ES-I3 (cell line): ENCODE measurements at regions not wholly inside any gene's neighbourhood (a gene's known extent, or its start where the extent isn't known, plus 50 kb on each side); places are given as distances from the start of the nearest gene placed in this dataset.

Experiments
- H3K36me3 ChIP-seq: 2 replicates; pipeline ENCODE4 v1.6.1; 2013; ENCODE audit warnings: mild to moderate bottlenecking, low read length, control low read depth, moderate library complexity; ENCODE audit not compliant: insufficient read depth
- H3K4me1 ChIP-seq: 2 replicates; pipeline ENCODE4 v1.6.1; 2013; ENCODE audit warnings: mild to moderate bottlenecking, control low read depth, low read length; ENCODE audit not compliant: insufficient read depth
- H3K9ac ChIP-seq: 2 replicates; pipeline ENCODE4 v1.6.1; 2013; ENCODE audit warnings: low read depth, mild to moderate bottlenecking, low read length, moderate library complexity
- H3K9me3 ChIP-seq: 2 replicates; pipeline ENCODE4 v1.6.1; 2013; ENCODE audit warnings: mild to moderate bottlenecking, low read length, moderate library complexity; ENCODE audit not compliant: control insufficient read depth, insufficient read depth

DNA sequence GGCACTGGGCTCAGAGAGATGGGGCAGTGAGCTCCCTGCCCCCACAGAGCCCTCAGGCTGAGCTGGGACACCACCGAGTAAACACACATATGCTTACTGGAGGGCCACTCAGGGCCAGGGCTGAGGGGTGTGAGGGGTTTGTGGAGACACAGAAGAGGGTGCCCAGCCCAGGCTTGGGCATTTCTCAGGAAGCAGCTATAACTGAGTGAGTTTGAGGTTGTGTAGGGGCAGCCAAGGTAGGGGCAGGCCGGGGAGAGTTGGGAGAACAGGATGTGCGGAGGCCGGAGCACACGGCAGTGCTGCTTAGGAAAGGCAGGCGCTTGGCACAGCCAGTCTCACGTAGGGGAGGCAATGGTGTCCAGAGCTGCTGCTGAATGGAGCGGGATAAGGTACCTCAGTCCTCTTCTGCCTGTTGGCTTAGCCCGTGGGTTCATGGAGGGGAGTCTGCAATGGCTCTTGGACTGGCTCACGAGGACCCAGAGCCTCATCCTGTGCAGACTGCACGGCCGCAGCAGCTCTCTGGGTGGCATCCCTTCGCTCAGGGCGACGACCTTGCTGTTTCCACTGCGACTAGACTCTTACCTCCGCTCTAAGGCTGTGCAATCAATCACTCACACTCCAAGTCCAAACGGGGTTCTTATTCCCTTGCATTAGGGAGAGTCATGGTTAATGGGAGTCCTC, 466.1 kb upstream of the HS6ST1 start:
- H3K36me3 ChIP-seq, result no peaks in the 10 kb centered on the region

DNA sequence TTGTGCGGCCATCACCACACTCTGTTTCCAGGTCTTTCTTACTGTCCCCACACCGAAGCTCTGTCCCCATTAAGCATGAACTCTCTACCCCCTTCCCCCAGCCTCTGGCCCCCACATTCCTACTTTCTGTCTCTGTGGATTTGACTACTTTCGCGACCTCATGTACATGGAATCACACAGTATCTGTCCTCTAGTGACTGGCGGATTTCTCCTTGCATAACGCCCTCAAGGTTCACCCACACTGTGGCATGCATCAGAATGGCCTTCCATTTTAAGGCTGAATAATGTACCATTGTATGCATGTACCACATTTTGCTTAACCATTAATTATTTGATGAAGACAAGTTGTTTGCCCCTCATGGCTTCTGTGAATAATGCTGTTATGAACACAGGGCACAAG, 467.6 kb upstream of the HS6ST1 start:
- Histone ChIP-seq H3K9me3 (no peaks in the 10 kb centered on the region), H3K36me3 (no peaks in the 10 kb centered on the region), H3K9ac (no peak overlapping the region), H3K4me1 (peaks cover 14% of the 10 kb centered on the region)

More for the DNA sequence above, 466.1 kb upstream of the HS6ST1 start:
- peaks cover 14% of the 10 kb centered on the region for H3K4me1 ChIP-seq
- H3K9ac ChIP-seq, result no peak overlapping the region
- H3K9me3 ChIP-seq, result no peaks in the 10 kb centered on the region

DNA sequence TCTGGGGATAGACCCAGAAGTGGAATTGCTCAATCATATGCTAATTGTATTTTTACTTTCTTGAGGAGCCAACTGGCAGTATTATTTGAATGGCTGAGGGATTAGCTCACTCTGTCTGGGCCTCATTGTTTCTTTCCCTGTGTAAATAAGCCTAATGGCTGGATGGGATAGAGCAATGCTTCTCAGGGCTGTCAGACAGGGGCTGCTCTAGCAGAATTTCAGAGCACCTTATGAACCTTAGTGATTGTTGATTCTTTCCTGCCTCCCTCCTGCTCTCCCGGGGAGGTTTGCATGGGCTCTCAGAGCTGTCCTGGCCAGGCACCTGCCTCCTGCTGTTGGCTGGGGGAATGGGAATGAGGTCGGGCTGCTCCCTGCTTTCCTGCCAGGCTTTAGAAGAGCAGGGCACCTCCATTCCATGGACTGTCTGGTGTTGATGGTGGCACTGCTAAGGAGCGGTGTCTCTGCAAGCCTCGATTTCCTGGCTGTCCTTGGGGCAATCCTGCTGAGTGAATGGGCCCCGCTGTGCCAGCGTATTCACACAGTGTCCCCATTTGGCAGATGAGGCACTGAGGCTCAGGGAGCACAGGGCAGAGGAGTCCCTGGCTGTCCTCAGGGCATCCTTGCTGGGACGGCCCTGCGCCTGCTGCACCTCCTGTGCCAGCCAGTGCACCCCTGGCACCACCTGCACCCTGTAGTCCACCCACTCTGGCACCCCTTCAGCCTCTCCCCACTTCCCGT, 468.2 kb upstream of the HS6ST1 start:
- Histone ChIP-seq H3K4me1 (peaks cover 14% of the 10 kb centered on the region), H3K9me3 (no peaks in the 10 kb centered on the region), H3K36me3 (no peaks in the 10 kb centered on the region), H3K9ac (no peak overlapping the region)

DNA sequence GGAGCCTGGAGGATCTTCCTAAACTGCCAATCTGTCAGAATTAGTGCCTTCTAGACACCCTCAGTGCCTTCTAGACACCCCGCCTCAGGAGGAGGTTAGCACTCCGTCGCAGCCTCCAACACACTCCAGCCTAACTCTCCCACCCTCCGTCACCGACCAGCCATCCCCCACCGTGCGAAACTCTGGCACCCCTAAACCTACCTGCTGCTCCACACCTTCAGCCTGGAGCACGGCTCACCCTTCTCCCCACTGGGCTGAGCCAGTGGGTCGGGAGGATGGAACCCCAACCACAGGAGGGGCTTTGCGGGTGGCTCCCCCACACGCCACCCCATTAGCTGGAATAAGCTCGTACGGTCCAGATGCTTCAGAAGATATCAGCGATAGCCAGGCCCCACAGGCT, 468.9 kb upstream of the HS6ST1 start:
- Histone ChIP-seq H3K4me1 (peaks cover 14% of the 10 kb centered on the region), H3K9me3 (no peaks in the 10 kb centered on the region), H3K36me3 (no peaks in the 10 kb centered on the region), H3K9ac (no peak overlapping the region)

DNA sequence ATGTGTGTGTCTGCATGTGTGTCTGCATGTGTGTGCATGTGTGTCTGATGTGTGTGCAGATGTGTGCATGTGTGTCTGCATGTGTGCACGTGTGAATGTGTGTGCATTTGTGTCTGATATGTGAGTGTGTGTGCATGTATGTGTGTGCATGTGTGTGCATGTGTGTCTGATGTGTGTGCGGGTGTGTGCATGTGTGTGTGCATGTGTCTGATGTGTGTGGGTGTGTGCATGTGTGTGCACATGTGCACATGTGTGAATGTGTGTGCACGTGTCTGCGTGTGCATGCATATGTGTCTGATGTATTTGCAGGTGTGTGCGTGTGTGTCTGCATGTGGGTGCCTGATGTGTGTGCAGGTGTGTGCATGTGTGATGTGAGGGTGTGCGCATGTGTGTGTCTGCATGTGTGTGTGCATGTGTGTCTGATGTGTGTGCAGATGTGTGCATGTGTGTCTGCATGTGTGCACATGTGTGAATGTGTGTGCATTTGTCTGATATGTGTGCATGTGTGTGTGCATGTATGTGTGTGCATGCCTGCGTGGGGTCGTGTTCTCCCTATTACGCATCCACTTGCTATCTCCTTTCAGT, 470.1 kb upstream of the HS6ST1 start:
- no peaks in the 10 kb centered on the region for H3K9me3 ChIP-seq
- no peak overlapping the region for H3K9ac ChIP-seq
- no peaks in the 10 kb centered on the region for H3K36me3 ChIP-seq
- peaks cover 14% of the 10 kb centered on the region for H3K4me1 ChIP-seq

DNA sequence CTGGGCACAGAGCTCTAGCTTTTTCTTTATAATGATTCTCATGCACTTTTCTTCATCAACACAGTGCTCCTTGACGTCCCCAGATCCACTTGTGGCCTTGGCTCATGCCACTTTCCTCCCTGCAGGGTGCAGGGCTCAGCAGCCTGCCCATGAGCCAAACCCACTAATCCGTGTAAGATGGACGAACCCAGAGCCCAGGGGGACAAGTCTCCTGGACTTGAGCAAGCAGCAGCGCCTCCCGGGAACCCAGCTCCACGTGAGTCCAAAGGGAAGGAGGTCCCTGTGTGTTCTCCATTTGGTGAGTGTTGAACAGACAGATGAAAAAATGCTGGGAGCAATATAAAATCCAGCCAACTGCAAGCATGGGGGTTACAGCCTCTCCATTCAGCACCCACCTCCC, 470.6 kb upstream of the HS6ST1 start:
- H3K4me1 ChIP-seq, result peaks cover 14% of the 10 kb centered on the region
- no peaks in the 10 kb centered on the region for H3K36me3 ChIP-seq
- H3K9ac ChIP-seq, result no peak overlapping the region
- no peaks in the 10 kb centered on the region for H3K9me3 ChIP-seq

DNA sequence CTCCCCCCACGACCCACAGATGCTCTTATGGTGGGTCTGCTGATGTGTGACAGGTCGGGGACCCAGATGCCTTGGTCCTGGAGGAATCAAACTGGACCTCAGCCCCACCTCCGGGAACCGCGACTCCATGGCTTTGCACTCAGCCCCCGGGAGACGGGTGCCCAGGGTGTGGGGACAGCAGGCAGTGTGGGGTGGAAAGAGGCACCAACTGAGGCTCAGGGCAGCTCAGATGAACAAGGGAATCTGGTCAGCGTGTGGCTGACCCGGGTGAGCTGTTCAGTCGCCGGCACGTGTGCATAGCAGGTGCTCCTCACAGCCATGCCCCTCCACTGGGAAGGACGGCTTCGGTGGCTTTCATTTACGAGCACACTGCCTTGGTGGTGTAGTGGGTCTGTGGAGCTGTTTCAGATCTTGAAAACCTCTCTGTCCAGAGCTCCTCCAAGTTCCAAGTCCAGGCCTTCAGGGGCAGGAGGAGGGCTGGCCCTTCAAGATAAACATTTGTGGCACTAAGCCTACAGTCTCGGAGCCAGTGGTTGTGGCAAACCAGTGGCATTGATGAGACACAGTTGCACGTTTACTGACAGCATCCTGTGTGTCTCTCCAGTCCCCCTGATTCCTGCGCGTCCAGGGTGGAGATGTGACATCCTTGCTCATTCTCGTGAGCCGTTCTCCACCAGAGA, 471.2 kb upstream of the HS6ST1 start:
- Histone ChIP-seq H3K4me1 (peaks cover 14% of the 10 kb centered on the region), H3K9me3 (no peaks in the 10 kb centered on the region), H3K36me3 (no peaks in the 10 kb centered on the region), H3K9ac (no peak overlapping the region)

DNA sequence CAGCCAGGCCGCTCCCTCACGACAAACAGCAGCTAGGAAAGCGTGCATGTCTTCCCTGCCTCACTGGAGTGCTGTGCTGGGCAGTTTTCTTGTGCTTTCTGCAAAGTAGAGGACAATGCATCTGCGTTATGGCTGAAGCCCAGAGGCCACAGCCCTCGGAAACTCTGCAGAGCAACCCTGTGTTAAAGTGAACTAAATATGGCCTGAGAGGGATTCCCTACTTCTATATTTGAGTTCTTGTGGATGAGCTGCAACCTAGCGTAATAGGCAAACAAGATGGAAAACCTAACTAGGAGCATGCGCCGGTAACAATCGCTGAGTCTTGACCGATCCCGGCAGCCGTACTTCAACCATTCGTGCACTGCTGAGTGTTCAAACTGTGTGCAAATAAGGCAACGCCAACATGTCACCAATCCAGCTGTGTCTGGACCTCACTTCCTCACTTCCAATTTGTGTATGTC, 471.9 kb upstream of the HS6ST1 start:
- peaks cover 14% of the 10 kb centered on the region for H3K4me1 ChIP-seq
- no peaks in the 10 kb centered on the region for H3K36me3 ChIP-seq
- no peak overlapping the region for H3K9ac ChIP-seq
- H3K9me3 ChIP-seq, result no peaks in the 10 kb centered on the region

DNA sequence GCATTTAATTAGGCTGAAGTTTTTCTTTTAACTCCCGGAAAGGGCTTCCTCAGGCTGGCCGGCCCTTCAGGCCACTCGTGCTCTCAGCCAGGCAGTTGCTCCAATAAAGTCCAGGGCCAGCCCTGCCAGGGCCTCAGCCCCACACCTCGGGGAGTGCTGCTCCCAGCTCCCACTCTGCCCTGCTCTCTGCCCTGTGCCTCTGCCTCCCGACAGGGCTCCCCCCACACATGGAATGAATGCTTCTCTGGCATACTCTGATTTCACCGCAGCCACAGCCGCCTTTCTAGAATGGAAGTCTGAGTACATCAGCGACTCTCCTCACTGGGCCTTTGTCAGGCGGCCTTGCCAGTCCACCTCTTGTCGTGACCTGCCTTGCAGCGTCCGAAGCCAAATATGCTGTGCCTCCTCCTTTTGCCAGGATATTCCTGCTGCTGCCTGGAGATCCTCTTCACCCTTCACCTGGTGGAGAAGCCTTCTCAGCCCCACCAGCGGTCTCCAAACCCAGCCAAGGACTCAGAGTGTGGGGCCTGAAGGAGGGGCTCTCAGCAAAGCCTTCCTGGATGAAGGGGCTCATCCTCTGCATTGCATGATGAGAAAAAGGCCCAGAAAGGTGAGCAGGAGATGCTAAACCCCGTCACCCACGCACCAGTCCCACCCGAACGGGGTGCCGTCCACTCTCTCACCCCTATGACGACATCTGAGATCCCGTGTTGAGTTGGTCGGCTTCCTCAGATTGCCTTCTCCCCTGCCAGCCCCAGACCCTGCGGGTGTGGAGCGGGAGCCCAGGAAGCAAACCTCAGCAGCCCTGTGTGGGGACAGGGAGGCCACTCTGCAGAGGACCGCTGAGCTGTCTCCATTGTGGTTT, 472.7 kb upstream of the HS6ST1 start:
- Histone ChIP-seq H3K9me3 (no peaks in the 10 kb centered on the region), H3K4me1 (peaks cover 11% of the 10 kb centered on the region), H3K36me3 (no peaks in the 10 kb centered on the region)

DNA sequence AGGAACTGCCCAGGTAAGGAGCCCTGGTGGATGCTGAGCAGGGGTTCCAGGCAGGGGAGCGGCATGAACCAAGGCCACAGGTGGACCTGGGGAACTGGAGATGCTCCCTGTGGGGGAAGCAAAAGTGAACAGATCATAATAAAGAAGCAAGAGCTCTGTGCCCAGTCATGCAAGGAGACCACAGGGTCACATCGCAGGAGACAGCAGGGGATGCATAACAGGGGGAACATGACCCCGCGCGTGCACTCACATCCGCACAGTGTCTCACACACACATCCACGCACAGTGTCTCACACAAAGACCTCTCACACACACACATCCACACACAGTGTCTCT, 473.3 kb upstream of the HS6ST1 start:
- H3K4me1 ChIP-seq, result peaks cover 5% of the 10 kb centered on the region
- H3K36me3 ChIP-seq, result no peaks in the 10 kb centered on the region
- H3K9ac ChIP-seq, result no peak overlapping the region
- H3K9me3 ChIP-seq, result no peaks in the 10 kb centered on the region

More for the DNA sequence above, 472.7 kb upstream of the HS6ST1 start:
- no peak overlapping the region for H3K9ac ChIP-seq

DNA sequence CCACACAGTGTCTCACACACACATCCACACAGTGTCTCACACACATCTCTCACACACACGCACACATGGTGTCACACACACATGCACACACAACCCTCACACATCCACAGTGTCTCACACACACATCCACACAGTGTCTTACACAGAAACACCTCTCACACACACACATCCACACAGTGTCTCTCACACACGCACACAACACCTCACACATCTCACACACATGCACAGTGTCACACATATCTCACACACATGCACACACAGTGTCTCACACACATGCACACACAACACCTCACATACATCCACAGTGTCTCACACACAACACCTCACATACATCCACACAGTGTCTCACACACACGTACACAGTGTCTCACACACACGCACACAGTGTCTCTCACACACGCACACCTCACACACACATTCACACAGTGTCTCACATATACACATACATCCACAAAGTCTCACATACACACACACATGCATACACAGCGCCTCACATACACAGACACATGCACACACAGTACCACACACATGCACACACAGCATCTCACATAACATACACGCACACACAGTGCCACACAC, 473.9 kb upstream of the HS6ST1 start:
- H3K4me1 ChIP-seq, result no peaks in the 10 kb centered on the region
- H3K36me3 ChIP-seq, result no peaks in the 10 kb centered on the region
- no peaks in the 10 kb centered on the region for H3K9me3 ChIP-seq
- H3K9ac ChIP-seq, result no peak overlapping the region

DNA sequence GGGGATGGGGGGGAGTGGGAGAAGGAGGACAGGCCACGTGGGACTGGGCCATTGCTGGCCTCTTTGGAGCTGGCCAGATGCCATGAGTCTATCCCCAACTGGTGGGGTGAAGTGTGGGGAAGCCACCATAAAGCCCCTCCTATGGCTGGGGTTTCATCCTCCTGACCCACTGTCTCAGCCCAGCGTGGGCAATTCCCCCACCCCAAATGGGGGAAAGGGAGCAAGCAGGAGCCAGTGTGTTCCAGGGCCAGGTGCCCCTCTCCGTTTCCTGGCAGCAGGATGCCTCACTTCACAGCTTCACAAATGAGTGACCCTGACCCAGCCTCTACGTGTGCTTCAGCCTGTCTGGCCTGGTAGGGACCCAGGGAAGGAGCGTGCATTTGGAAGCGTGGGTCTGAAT, 474.7 kb upstream of the HS6ST1 start:
- Histone ChIP-seq H3K9ac (no peak overlapping the region), H3K36me3 (no peaks in the 10 kb centered on the region), H3K4me1 (no peaks in the 10 kb centered on the region), H3K9me3 (no peaks in the 10 kb centered on the region)

DNA sequence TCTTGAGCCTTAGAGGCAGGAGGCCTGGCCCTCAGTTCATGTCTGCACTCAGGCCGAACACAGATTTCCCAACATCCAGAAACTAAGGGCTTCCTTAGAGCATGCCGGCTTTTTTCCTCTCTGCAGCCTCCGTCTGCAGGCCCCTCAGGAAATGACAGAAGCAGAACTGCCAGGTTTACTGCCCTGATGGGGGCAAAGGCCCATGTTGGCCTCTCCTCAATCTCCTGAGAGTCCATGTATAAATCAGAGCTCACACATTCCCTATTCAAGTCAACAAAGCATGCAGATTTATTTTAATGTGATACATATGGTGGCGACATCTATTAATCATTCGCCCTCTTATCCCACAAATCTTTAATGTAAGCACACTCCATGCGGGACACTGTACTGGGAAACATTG, 475.6 kb upstream of the HS6ST1 start:
- H3K4me1 ChIP-seq, result no peaks in the 10 kb centered on the region
- no peak overlapping the region for H3K9ac ChIP-seq
- no peaks in the 10 kb centered on the region for H3K36me3 ChIP-seq
- no peaks in the 10 kb centered on the region for H3K9me3 ChIP-seq

DNA sequence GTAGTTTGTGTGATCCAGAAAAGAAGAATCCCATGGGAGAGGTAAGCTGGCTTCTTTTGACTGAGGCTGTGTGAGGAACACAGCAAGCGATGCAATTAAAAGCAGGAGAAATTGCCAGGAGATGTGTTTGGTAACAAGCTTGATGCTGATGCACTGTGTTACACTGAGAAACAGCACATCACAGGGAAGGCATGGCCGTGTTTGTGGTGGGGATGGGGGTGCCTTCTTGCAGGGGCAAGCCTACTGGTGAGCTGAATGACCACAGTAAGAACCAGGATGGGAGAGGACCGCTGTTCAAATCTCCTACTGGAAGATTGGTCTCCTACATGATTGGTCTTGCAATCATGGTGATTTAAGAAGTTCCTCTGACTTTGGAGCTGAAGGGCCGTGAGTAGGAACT, 477.7 kb upstream of the HS6ST1 start:
- no peaks in the 10 kb centered on the region for H3K9me3 ChIP-seq

More for the DNA sequence above, 477.7 kb upstream of the HS6ST1 start:
- Histone ChIP-seq H3K36me3 (no peaks in the 10 kb centered on the region), H3K4me1 (no peaks in the 10 kb centered on the region), H3K9ac (no peak overlapping the region)
